HK-2 (cell line): ENCODE measurements at regions not wholly inside any gene's neighbourhood (a gene's known extent, or its start where the extent isn't known, plus 50 kb on each side); places are given as distances from the start of the nearest gene placed in this dataset.
"Not testable (repeated sequence)": the region's sequence is repeated elsewhere in the genome, so short reads cannot be mapped to it uniquely, and the experiment has no call there.

Experiments
- DNase-seq: peaks from one replicate; pipeline ENCODE4 v3.0.0-alpha.2; 2018; ENCODE audit not compliant: unreplicated experiment

- no peak for DNase-seq
Observed at GRCh38 chr3:181533811-181534210, 177.9 kb upstream of the SOX2 start.

GRCh38 chr3:181530584-181530983 is 181.1 kb upstream of the SOX2 start:
- no peak for DNase-seq

- DNase-seq: no peak
Observed at GRCh38 chr3:181521831-181522230, 189.9 kb upstream of the SOX2 start.

GRCh38 chr3:181518222-181518621 is 193.5 kb upstream of the SOX2 start:
- no peak for DNase-seq

GRCh38 chr3:181512787-181513186 is 198.9 kb upstream of the SOX2 start:
- DNase-seq: no peak

- DNase-seq: no peak
Observed at GRCh38 chr3:181510500-181510899, 201.2 kb upstream of the SOX2 start.

GRCh38 chr3:181497358-181497757 is 214.4 kb upstream of the SOX2 start:
- no peak for DNase-seq

GRCh38 chr3:181493423-181493822 is 218.3 kb upstream of the SOX2 start:
- DNase-seq: no peak

- DNase-seq: no peak
Observed at GRCh38 chr3:181488536-181488935, 223.2 kb upstream of the SOX2 start.

GRCh38 chr3:181487236-181487978 is 224.3 kb upstream of the SOX2 start:
- no peak for DNase-seq

GRCh38 chr3:181486141-181486885 is 225.4 kb upstream of the SOX2 start:
- no peak for DNase-seq

GRCh38 chr3:181484026-181484425 is 227.7 kb upstream of the SOX2 start:
- DNase-seq: no peak

GRCh38 chr3:181475146-181475545 is 236.6 kb upstream of the SOX2 start:
- DNase-seq: not testable (repeated sequence)

- DNase-seq: no peak
Observed at GRCh38 chr3:181470349-181470748, 241.4 kb upstream of the SOX2 start.

GRCh38 chr3:181464033-181464694 is 247.6 kb upstream of the SOX2 start:
- no peak for DNase-seq

GRCh38 chr3:181461381-181461780 is 250.3 kb upstream of the SOX2 start:
- DNase-seq: no peak

- DNase-seq: no peak
Observed at GRCh38 chr3:181459516-181459915, 252.2 kb upstream of the SOX2 start.

- DNase-seq: no peak
Observed at GRCh38 chr3:181458857-181459256, 252.9 kb upstream of the SOX2 start.

- no peak for DNase-seq
Observed at GRCh38 chr3:181457756-181458155, 254.0 kb upstream of the SOX2 start.

- no peak for DNase-seq
Observed at GRCh38 chr3:181457190-181457589, 254.5 kb upstream of the SOX2 start.

GRCh38 chr3:181455276-181455675 is 256.4 kb upstream of the SOX2 start:
- DNase-seq: no peak

GRCh38 chr3:181454451-181455027 is 257.2 kb upstream of the SOX2 start:
- no peak for DNase-seq
